WI38 (cell line): ENCODE measurements at regions not wholly inside any gene's neighbourhood (a gene's known extent, or its start where the extent isn't known, plus 50 kb on each side); places are given as distances from the start of the nearest gene placed in this dataset.
"Not testable (repeated sequence)": the region's sequence is repeated elsewhere in the genome, so short reads cannot be mapped to it uniquely, and the experiment has no call there.

ENCODE experiments used
- H3K4me3 ChIP-seq: 2 replicates; pipeline ENCODE4 v1.5.1; 2011; ENCODE audit warnings: low read depth, mild to moderate bottlenecking, control low read depth, low read length
- CTCF ChIP-seq: IDR thresholded peaks from 2 replicates; pipeline ENCODE4 v1.5.1; 2012; ENCODE audit warnings: low read depth, mild to moderate bottlenecking, control low read depth, low read length

- H3K4me3 ChIP-seq, result no peak overlapping the region
- TF ChIP-seq CTCF, result no peak
These were observed 569.7 kb downstream of the KCNJ2 start for GRCh38 chr17:70739065-70739464.

GRCh38 chr17:70746574-70746973 is 577.2 kb downstream of the KCNJ2 start:
- not testable (repeated sequence) for H3K4me3 ChIP-seq

GRCh38 chr17:70750983-70751382 is 581.7 kb downstream of the KCNJ2 start:
- no peak for TF ChIP-seq CTCF
- no peak overlapping the region for H3K4me3 ChIP-seq

- not testable (repeated sequence) for H3K4me3 ChIP-seq
These were observed 583.1 kb downstream of the KCNJ2 start for GRCh38 chr17:70752461-70752860.

- H3K4me3 ChIP-seq, result no peak overlapping the region
These were observed 583.7 kb downstream of the KCNJ2 start for GRCh38 chr17:70752966-70753467.

GRCh38 chr17:70763018-70763417 is 593.7 kb downstream of the KCNJ2 start:
- no peak overlapping the region for H3K4me3 ChIP-seq
- TF ChIP-seq CTCF, result no peak

More at GRCh38 chr17:70752966-70753467, 583.7 kb downstream of the KCNJ2 start:
- no peak for TF ChIP-seq CTCF

GRCh38 chr17:70767102-70767701 is 597.9 kb downstream of the KCNJ2 start:
- H3K4me3 ChIP-seq, result no peak overlapping the region
- peak; percentile 50 for TF ChIP-seq CTCF

GRCh38 chr17:70769956-70770355 is 600.6 kb downstream of the KCNJ2 start:
- no peak for TF ChIP-seq CTCF
- no peak overlapping the region for H3K4me3 ChIP-seq
